Activated CD4-positive, CD25-positive, alpha-beta regulatory T cell (primary cell): ENCODE measurements at regions not wholly inside any gene's neighbourhood (a gene's known extent, or its start where the extent isn't known, plus 50 kb on each side); places are given as distances from the start of the nearest gene placed in this dataset.
A peak's percentile ranks its signal among the peaks of the same experiment; 100 is the strongest.

Source experiments
- DNase-seq, 4 experiments: peaks; one replicate each; lab custom pipeline; 2025; lab: John Stamatoyannopoulos, UW

- no peak for DNase-seq
Observed at GRCh38 chr12:127546721-127547505, 720.1 kb upstream of the TMEM132C start.

DNA sequence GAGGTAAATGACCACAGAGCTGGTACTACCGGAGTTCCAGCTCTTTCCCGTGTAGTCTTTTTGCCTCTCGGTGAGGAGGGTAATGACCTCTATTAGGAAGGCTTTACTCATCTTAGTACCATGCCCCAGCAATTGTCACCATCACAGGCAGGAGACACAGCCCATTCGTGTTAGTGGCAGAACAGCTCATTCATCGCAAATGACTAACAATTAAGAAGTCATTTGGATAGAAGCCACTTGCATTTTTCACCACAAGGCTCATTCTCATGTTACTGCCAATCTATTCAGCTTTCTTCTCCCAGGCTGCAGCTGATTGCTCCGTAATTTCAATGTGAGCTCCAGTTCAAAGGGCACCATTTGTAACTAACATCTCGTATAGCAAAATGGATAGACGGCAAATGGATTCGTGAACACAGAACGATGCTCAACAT is 718.8 kb upstream of the TMEM132C start:
- no peak for DNase-seq

- DNase-seq: no peak
Observed at GRCh38 chr12:127550271-127550670, 716.7 kb upstream of the TMEM132C start.

GRCh38 chr12:127552838-127553237 is 714.1 kb upstream of the TMEM132C start:
- no peak for DNase-seq

GRCh38 chr12:127555071-127555470 is 711.9 kb upstream of the TMEM132C start:
- no peak for DNase-seq

DNA sequence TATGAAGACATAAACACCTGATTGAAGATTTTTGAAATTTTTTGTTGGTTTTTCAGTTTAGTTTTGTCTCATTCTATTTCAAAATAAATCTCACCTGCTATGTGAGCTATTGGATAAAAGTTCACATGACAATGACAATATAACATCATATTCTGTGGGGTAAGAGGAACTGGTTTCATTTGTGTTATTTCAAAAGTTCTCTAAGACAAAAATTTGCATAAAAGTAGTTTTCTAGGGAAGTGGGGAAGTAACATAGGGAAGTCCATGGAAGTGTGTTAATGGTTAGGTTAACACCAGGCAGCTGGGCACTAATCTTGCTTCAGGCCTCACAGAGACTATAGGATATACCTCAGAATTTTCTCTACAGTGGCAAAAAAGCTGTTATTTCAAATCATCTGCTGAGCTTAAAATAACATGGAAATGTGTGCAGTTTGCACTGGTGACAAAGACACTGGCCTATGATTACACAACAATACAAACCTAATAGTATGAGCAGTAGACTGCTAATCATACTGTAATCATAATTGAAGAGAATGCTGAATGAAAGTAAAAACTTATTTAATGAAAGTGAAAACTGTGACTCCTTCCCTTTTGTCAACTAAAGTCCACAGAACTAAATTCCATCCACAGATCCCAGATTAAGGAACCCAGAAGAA is 710.6 kb upstream of the TMEM132C start:
- no peak for DNase-seq

GRCh38 chr12:127558361-127558760 is 708.6 kb upstream of the TMEM132C start:
- no peak for DNase-seq

DNA sequence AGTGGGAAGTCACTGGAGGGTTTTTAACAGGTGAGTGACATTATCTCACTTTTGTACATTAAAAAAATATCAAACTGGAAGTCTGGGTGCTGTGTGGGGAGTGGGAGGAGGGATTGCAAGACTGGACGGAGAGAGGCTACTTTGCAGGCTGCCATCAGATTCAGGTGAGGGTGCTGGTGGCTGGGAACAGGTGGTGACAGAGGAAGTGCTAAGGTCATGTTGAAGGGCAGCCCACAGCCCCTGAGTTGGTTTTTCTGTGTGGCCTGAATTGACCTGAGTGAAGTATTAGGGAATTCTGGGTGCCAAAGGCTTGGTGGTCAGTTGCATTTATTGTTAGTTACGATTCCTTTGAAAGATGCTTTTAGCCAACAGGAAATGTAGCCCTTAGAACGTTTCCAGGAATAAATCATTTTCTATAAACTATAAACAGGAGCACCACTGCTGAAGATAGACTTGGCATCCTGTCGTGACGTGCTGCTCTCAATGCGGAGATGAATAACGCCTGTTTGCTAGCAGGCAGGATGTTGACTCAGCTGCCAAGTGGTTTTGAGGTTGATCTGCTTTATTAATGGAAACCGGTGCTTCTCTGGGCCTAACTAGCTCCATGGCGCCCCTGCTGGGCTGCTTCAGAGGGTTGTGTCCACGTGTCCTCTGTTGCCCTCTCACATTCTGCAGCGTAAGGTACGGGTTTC is 707.5 kb upstream of the TMEM132C start:
- peak in 1 of 4 experiments; percentile 4 for DNase-seq

GRCh38 chr12:127560041-127560478 is 706.9 kb upstream of the TMEM132C start:
- no peak for DNase-seq

- no peak for DNase-seq
Observed at GRCh38 chr12:127562816-127563215, 704.2 kb upstream of the TMEM132C start.

GRCh38 chr12:127565241-127565640 is 701.7 kb upstream of the TMEM132C start:
- DNase-seq: no peak

DNA sequence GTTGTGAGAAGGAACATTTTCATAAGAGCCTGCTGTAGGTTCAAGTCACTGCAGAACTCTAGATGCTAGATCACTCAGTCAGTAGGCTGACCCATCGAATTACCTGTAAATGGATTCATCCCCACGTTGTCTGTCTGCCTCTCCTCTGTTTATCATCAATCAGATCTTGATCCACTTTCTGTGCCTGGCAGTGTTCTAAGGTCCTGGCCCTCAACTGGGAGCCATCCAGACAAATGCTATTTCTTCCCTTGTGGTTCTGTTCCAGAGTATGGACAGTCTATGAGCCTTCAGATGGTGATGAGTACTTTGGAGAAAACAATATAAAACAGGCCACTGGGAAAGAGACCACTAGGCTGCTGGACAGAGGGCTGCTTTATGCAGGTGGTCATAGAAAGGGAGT is 699.4 kb upstream of the TMEM132C start:
- no peak for DNase-seq

- DNase-seq: no peak
Observed at GRCh38 chr12:127570387-127570786, 696.6 kb upstream of the TMEM132C start.

GRCh38 chr12:127570793-127571360 is 696.1 kb upstream of the TMEM132C start:
- no peak for DNase-seq

GRCh38 chr12:127571578-127571977 is 695.4 kb upstream of the TMEM132C start:
- DNase-seq: no peak

DNA sequence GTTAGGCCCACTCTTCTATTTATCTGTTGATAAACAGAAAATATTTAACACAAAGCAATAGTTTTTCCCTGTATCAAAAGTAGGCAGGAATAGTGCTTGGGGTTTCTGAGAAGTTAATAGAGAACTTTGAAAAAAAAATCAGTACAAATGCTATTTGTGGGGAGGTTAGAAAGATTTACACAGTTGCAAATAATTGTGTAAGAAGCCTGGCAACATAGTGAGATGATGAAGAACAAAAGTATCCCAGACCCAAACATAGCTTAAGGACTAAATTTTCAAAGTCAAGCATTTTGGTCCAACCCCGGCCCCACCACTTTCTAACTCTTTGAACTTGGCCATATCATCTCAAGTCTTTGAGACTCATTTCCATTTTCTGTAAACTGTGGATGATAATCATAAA is 687.5 kb upstream of the TMEM132C start:
- no peak for DNase-seq

- DNase-seq: no peak
Observed at GRCh38 chr12:127582074-127582473, 684.9 kb upstream of the TMEM132C start.

- DNase-seq: no peak
Observed at GRCh38 chr12:127583041-127583440, 683.9 kb upstream of the TMEM132C start.

GRCh38 chr12:127588249-127588648 is 678.7 kb upstream of the TMEM132C start:
- DNase-seq: no peak

GRCh38 chr12:127589541-127589940 is 677.4 kb upstream of the TMEM132C start:
- no peak for DNase-seq

- no peak for DNase-seq
Observed at GRCh38 chr12:127590868-127591267, 676.1 kb upstream of the TMEM132C start.

GRCh38 chr12:127592245-127592644 is 674.7 kb upstream of the TMEM132C start:
- DNase-seq: no peak
